ENCODE measurements at regions not wholly inside any gene's neighbourhood (a gene's known extent, or its start where the extent isn't known, plus 50 kb on each side); places are given as distances from the start of the nearest gene placed in this dataset.

DNA sequence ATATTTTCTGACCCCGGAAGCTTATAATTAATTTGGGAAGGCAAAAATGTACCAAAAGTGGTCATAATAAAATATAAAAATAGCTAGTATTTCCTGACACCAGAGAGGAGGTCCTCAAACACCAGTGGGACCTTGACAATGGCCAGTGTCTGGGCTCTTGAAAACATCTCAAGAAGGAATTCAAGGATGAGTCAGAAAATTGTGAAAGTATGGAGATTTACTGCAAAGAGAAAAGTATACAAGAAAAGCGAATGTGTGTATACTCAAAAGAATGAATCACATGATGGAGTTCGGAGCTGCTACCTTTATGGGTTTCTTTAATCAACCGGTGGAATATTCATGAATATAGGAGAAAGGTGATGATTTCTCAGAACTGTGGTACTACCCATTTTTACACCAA is 1709.0 kb upstream of the WWC1 start:
- no peak for TF ChIP-seq SMAD5 (IDR thresholded peaks at IDR 0.05; ENCODE audit: low read depth)
- TF ChIP-seq, protein P1, sequence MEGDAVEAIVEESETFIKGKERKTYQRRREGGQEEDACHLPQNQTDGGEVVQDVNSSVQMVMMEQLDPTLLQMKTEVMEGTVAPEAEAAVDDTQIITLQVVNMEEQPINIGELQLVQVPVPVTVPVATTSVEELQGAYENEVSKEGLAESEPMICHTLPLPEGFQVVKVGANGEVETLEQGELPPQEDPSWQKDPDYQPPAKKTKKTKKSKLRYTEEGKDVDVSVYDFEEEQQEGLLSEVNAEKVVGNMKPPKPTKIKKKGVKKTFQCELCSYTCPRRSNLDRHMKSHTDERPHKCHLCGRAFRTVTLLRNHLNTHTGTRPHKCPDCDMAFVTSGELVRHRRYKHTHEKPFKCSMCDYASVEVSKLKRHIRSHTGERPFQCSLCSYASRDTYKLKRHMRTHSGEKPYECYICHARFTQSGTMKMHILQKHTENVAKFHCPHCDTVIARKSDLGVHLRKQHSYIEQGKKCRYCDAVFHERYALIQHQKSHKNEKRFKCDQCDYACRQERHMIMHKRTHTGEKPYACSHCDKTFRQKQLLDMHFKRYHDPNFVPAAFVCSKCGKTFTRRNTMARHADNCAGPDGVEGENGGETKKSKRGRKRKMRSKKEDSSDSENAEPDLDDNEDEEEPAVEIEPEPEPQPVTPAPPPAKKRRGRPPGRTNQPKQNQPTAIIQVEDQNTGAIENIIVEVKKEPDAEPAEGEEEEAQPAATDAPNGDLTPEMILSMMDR (IDR thresholded peaks at IDR 0.05 in 2 of 3, conservative IDR thresholded peaks at IDR 0.05 in 1 of 3; ENCODE audit: control insufficient read depth in 2 of 3, extremely low read depth in 1 of 3, insufficient read depth in 1 of 3, low read depth in 3 of 3, low read length in 3 of 3), result no peak
- TF ChIP-seq, protein P2, sequence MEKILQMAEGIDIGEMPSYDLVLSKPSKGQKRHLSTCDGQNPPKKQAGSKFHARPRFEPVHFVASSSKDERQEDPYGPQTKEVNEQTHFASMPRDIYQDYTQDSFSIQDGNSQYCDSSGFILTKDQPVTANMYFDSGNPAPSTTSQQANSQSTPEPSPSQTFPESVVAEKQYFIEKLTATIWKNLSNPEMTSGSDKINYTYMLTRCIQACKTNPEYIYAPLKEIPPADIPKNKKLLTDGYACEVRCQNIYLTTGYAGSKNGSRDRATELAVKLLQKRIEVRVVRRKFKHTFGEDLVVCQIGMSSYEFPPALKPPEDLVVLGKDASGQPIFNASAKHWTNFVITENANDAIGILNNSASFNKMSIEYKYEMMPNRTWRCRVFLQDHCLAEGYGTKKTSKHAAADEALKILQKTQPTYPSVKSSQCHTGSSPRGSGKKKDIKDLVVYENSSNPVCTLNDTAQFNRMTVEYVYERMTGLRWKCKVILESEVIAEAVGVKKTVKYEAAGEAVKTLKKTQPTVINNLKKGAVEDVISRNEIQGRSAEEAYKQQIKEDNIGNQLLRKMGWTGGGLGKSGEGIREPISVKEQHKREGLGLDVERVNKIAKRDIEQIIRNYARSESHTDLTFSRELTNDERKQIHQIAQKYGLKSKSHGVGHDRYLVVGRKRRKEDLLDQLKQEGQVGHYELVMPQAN (conservative IDR thresholded peaks at IDR 0.05), result no peak
- no peak for TF ChIP-seq CHD4 (IDR thresholded peaks at IDR 0.05)
- TF ChIP-seq, protein P3, sequence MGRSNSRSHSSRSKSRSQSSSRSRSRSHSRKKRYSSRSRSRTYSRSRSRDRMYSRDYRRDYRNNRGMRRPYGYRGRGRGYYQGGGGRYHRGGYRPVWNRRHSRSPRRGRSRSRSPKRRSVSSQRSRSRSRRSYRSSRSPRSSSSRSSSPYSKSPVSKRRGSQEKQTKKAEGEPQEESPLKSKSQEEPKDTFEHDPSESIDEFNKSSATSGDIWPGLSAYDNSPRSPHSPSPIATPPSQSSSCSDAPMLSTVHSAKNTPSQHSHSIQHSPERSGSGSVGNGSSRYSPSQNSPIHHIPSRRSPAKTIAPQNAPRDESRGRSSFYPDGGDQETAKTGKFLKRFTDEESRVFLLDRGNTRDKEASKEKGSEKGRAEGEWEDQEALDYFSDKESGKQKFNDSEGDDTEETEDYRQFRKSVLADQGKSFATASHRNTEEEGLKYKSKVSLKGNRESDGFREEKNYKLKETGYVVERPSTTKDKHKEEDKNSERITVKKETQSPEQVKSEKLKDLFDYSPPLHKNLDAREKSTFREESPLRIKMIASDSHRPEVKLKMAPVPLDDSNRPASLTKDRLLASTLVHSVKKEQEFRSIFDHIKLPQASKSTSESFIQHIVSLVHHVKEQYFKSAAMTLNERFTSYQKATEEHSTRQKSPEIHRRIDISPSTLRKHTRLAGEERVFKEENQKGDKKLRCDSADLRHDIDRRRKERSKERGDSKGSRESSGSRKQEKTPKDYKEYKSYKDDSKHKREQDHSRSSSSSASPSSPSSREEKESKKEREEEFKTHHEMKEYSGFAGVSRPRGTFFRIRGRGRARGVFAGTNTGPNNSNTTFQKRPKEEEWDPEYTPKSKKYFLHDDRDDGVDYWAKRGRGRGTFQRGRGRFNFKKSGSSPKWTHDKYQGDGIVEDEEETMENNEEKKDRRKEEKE (IDR thresholded peaks at IDR 0.05), result no peak
- TF ChIP-seq SMC3 (IDR thresholded peaks at IDR 0.05; ENCODE audit: borderline replicate concordance, low read length), result no peak

Data from GM12878 (cell line).